ENCODE measurements at regions not wholly inside any gene's neighbourhood (a gene's known extent, or its start where the extent isn't known, plus 50 kb on each side); places are given as distances from the start of the nearest gene placed in this dataset.

DNA sequence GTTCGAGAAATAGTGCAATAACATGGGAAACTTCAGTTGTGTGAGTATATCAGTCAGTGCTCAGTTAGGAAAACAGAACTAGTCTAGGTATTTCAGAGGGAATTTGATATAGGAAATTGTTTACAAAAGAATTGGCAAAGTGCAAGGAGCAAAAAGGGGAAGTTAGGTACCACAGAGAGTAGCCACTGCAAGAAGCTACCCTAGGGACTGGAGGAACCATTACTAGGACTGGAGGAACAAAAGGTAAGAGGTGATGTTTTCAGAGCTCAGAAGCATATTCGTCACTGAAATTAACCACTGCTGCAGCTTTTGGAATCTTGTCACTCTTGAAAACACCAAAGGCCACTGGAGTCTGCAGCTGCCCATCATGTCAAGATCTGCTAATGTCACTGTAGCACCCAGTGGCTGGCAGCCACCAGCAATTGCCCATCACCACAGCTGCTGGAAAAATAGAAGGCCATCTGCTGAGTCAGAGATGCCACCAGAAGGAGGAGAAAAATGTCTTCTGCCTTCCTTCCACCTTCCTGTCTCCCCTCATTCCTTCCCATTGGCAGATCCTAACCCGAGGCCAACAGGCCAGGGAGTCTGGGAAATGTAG, 160.6 kb upstream of the RPS6KA3 start:
- H3K79me2 ChIP-seq (ENCODE audit: control insufficient read depth, insufficient read depth, low read length), result no peaks in the 10 kb centered on the region
- no peak overlapping the region for H3K27ac ChIP-seq (ENCODE audit: extremely low read depth, low read depth, low read length)
- ChIA-PET CTCF (ENCODE audit: low intra/inter-chr PET ratio) (no interaction called here), POLR2A (no interaction called here)
- no peak overlapping the region for H3K4me3 ChIP-seq
- WGBS (ENCODE audit: insufficient coverage, low coverage, missing lambda C conversion rate), result 0% methylated on average over 3 of the region's 3 CpGs
- no TSS peak for BruUV-seq (replicated peaks)
- H2AFZ ChIP-seq (ENCODE audit: low read depth, low read length), result no peak overlapping the region
- in situ Hi-C loops (cut with MboI), result no loop called here
- H3K9me1 ChIP-seq (ENCODE audit: control insufficient read depth, insufficient read depth, low read length), result no peaks in the 10 kb centered on the region
- no peaks in the 10 kb centered on the region for H3K36me3 ChIP-seq (ENCODE audit: control insufficient read depth, insufficient read depth, low read length)
- no peaks in the 10 kb centered on the region for H3K27me3 ChIP-seq (ENCODE audit: control insufficient read depth in 2 of 2, insufficient read depth in 2 of 2, low read length in 2 of 2)
- DNase-seq (ENCODE audit: extremely low read depth in 1 of 4, low spot score in 3 of 4), result no peak
- ATAC-seq, result no peak
- H3K9ac ChIP-seq (ENCODE audit: insufficient read depth in 1 of 2, low read depth in 2 of 2, low read length in 2 of 2), result no peak overlapping the region
- TF ChIP-seq HDAC3 (IDR thresholded peaks at IDR 0.05; ENCODE audit: borderline replicate concordance, partially characterized antibody) (no peak), RBM34 (IDR thresholded peaks at IDR 0.05; ENCODE audit: borderline replicate concordance, insufficient read depth, low read length) (no peak), ZNF121 (CRISPR knock-in tag; conservative IDR thresholded peaks at IDR 0.05) (no peak)
- TF ChIP-seq, protein P1, sequence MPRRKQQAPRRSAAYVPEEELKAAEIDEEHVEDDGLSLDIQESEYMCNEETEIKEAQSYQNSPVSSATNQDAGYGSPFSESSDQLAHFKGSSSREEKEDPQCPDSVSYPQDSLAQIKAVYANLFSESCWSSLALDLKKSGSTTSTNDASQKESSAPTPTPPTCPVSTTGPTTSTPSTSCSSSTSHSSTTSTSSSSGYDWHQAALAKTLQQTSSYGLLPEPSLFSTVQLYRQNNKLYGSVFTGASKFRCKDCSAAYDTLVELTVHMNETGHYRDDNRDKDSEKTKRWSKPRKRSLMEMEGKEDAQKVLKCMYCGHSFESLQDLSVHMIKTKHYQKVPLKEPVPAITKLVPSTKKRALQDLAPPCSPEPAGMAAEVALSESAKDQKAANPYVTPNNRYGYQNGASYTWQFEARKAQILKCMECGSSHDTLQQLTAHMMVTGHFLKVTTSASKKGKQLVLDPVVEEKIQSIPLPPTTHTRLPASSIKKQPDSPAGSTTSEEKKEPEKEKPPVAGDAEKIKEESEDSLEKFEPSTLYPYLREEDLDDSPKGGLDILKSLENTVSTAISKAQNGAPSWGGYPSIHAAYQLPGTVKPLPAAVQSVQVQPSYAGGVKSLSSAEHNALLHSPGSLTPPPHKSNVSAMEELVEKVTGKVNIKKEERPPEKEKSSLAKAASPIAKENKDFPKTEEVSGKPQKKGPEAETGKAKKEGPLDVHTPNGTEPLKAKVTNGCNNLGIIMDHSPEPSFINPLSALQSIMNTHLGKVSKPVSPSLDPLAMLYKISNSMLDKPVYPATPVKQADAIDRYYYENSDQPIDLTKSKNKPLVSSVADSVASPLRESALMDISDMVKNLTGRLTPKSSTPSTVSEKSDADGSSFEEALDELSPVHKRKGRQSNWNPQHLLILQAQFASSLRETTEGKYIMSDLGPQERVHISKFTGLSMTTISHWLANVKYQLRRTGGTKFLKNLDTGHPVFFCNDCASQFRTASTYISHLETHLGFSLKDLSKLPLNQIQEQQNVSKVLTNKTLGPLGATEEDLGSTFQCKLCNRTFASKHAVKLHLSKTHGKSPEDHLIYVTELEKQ (CRISPR knock-in tag; IDR thresholded peaks at IDR 0.05), result no peak
- TF ChIP-seq, protein P2, sequence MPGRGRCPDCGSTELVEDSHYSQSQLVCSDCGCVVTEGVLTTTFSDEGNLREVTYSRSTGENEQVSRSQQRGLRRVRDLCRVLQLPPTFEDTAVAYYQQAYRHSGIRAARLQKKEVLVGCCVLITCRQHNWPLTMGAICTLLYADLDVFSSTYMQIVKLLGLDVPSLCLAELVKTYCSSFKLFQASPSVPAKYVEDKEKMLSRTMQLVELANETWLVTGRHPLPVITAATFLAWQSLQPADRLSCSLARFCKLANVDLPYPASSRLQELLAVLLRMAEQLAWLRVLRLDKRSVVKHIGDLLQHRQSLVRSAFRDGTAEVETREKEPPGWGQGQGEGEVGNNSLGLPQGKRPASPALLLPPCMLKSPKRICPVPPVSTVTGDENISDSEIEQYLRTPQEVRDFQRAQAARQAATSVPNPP (IDR thresholded peaks at IDR 0.05; ENCODE audit: borderline replicate concordance, insufficient read depth, insufficient read length), result no peak
- H3K4me2 ChIP-seq (ENCODE audit: insufficient read depth, low read length), result no peak overlapping the region
- intact Hi-C loops (cut with micrococcal nuclease), result no loop called here
- H3K4me1 ChIP-seq (replicated peaks in 1 of 2; ENCODE audit: control insufficient read depth in 2 of 2, insufficient read depth in 2 of 2, low read length in 2 of 2), result no peaks in the 10 kb centered on the region
- H4K20me1 ChIP-seq (replicated peaks; ENCODE audit: control insufficient read depth, insufficient read depth, low read length), result no peaks in the 10 kb centered on the region
- FAIRE-seq, result no peak
- no peaks in the 10 kb centered on the region for H3K9me3 ChIP-seq (replicated peaks; ENCODE audit: control insufficient read depth, insufficient read depth, low read depth, low read length)

All from K562 (cell line).